ENCODE measurements at regions not wholly inside any gene's neighbourhood (a gene's known extent, or its start where the extent isn't known, plus 50 kb on each side); places are given as distances from the start of the nearest gene placed in this dataset.
"Not testable (repeated sequence)": the region's sequence is repeated elsewhere in the genome, so short reads cannot be mapped to it uniquely, and the experiment has no call there.

GRCh38 chr6:154598399-154598798 lies 87.9 kb upstream of the CNKSR3 start:
- DNase-seq (ENCODE audit: low read depth in 2 of 2), result no peak

DNA sequence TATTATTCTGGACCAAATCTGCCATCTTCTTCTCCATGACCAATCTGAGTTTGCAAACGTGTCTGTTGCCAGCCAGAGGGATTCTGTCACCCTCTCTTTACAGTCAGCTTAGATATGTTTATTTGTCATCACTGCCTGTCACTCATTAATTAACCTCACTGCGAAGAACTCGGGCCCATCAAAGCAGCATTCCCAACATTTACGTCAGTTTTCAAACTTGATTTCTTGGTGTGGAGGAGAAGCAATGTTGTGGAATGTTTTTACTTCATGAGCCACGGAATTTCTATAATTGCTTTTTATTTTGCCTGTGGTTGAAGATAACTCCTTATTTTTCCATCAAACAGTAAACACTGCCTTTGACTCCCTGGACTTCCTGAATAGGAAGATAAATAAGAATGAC lies 91.8 kb upstream of the CNKSR3 start:
- no peak for DNase-seq (ENCODE audit: low read depth in 2 of 2)

- DNase-seq (ENCODE audit: low read depth in 2 of 2), result no peak
These were observed 92.2 kb upstream of the CNKSR3 start for GRCh38 chr6:154602708-154603107.

DNA sequence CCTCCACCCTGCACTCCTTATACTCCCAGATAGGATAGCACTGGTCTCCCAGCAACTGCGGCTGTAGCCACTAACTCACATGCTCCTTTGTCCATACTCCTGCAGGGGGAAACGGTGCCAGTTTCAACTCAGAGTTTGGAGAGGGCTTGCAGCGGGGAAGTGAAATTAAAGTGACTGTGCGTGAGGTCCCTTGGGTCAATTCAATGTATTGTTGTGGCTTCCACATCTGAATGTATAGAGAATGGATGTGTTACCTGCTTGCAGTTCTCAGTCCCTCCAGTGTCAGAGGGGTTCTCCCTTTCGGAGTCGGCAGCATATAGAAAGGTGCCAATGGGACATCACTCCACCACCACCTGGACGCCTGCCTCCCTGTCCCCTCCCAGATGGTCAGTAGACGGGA lies 93.6 kb upstream of the CNKSR3 start:
- no peak for DNase-seq (ENCODE audit: low read depth in 2 of 2)

DNA sequence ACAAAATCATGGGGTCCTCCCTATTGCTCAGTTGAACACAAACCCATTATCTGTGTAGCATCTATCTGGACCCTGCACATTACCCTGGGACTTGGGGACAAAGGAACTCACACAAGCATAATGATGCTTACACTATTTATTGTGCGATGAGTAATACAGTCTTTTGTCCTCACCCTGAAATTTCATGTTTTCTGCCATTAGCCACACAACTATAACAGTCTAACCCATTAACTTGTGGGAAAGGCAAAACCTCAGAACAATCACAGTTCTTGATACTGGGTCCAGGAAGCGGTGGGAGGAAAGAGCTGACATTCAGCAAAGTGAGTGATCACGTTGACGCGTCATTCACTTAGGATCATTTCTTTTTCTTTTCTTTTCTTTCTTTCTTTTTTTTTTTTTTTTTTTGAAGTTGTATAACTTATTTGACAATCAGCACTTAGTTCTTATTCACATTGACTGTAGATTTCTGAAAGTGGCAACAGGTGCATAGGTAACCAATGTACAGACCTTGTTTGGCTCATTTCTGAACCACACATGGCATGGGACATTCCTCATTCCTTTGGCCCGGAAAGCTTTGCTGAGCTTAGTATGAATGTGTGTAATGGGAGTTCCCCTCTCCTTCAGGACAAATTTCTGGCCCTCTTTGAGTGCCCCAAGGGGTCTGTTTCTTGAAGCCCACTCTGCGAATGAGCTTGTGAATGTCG lies 94.8 kb upstream of the CNKSR3 start:
- no peak for DNase-seq (ENCODE audit: low read depth in 2 of 2)

DNA sequence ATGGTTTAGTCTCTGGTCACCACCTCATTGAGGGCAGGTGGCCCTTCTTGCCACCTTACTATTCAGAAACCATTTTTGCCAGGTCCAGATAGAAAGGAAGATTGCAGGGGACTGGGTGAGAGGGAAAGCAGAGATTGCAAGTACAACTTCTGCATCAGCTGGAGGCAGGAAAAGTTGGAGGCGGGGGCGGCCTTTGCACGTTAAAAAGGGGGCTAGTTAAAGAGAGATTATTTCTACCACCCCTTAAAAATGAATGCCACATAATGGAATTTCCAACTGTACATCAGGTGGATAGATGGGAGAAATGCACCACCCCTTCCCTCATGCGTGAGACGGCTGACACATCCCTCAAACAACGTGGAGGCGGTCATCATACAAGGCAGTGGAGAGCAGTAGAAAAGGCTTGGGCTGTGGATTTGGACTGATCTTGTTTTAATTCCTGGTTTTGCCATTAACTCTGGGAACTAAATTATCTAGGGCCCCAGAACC lies 95.4 kb upstream of the CNKSR3 start:
- no peak for DNase-seq (ENCODE audit: low read depth in 2 of 2)

DNA sequence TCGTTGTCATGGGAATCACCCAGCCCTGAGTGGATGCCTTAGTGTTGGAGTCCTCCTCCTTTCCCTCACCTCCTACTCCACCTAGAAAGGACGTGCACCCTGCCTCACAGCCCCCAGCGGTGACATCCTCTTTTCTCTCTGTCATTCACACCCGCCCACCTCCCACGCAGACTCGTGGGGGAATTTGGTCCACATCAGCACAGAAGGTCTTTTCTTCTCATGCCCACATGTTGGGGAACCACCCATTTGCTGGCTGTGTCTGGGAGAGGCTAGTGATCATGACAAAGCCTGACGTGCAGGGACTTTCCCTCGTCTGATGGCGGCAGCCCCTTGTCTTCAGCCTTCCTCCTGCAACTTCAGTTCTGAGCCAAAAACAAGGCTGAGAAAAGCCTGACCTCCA lies 96.0 kb upstream of the CNKSR3 start:
- DNase-seq (ENCODE audit: low read depth in 2 of 2), result peak; percentile 68 to 81

DNA sequence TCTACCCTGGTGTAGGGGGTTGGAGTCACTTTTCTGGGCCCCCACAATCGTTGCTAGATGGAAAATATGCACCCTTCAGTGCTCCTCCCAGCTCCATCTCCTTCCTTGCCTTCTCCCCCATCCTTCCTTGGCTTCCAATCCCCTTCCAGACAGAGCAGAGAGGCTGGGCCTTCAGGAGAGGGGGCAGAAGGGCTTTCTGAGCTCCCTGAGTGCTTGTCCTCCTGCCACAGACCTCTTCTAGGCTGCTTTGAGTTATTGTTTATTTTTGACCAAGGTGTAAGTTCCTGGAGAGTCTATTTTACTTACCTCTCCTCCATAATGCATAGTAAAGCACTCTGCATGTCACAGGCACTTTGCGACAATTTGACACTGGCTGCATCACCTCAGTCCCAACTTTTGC lies 96.4 kb upstream of the CNKSR3 start:
- no peak for DNase-seq (ENCODE audit: low read depth in 2 of 2)

- DNase-seq (ENCODE audit: low read depth in 2 of 2), result no peak
These were observed 100.8 kb upstream of the CNKSR3 start for GRCh38 chr6:154611241-154611640.

- DNase-seq (ENCODE audit: low read depth in 2 of 2), result no peak
These were observed 101.4 kb upstream of the CNKSR3 start for GRCh38 chr6:154611847-154612246.

DNA sequence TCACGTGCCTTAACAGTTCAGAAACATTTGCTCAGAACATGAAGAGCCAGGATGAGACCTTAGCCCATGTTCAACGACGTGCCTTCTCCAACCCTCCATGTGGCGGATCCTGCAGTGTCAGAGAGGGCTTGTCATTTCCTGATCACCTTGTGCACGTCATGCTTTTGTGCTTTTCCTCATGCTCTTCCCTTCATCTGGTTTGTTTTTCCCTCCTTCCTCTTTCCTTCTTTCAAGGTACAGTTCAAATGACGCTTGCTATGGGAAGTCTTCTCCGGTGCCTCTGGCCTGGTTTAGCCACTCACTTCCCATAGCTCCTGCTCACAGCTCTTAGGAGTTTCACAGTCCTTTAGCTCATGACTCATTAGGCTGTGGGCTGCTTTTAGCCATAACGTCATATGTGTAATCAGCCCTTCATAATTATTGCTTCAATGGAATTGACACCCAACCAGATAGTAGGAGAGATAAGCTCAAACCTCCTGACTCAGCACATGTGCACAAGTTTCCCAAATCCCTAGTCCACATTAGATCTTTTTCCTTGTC lies 102.7 kb upstream of the CNKSR3 start:
- DNase-seq (ENCODE audit: low read depth in 2 of 2), result no peak

GRCh38 chr6:154614101-154614500 lies 103.6 kb upstream of the CNKSR3 start:
- no peak for DNase-seq (ENCODE audit: low read depth in 2 of 2)

GRCh38 chr6:154614641-154615040 lies 104.2 kb upstream of the CNKSR3 start:
- DNase-seq (ENCODE audit: low read depth in 2 of 2), result no peak

DNA sequence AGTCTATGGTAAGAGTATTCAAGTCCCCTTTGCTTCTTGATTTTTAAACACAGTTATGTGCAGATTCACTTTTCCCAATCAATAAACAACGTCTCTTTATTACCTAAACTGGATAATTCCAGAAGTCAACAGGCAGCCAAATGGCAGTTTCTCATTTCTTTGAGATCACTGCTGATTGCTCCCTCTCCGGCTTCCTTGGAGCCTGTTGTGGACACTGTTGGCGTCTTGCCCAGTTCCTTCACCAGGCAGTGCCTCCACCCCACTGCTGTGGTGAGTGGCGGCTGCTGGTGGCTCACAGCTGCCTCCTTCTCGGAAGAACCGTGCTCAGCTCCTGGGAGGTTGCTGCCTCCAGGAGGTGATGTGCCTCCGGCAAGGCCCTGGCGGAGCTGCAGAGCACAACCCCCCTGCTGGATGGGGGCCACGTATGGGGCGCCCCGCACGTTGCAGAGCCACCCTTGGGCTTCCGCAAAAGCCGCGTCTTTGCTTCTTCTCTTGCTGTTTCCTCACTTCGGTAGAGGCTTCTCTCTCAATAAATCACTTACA lies 105.1 kb upstream of the CNKSR3 start:
- DNase-seq (ENCODE audit: low read depth in 2 of 2), result no peak

- DNase-seq (ENCODE audit: low read depth in 2 of 2), result no peak
These were observed 106.7 kb upstream of the CNKSR3 start for GRCh38 chr6:154617175-154617574.

DNA sequence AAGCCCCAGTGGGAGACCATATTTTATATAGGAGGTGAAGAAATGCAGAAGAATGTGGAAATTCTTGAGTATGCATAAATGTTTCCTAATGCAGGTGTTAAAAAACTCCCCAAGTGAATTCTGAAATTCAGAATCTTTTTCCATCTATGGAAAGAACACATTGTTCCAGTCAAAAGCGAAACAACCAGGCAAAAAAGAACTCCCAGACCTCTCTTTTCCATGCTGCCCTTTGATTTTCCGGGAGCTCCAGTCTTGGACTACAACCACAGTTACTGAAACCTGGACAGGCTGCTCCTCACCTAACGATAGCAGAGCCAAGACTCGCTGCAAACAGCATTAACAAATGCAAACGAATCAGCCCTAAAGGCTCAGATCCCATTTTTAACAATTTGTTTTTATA lies 108.7 kb upstream of the CNKSR3 start:
- no peak for DNase-seq (ENCODE audit: low read depth in 2 of 2)

DNA sequence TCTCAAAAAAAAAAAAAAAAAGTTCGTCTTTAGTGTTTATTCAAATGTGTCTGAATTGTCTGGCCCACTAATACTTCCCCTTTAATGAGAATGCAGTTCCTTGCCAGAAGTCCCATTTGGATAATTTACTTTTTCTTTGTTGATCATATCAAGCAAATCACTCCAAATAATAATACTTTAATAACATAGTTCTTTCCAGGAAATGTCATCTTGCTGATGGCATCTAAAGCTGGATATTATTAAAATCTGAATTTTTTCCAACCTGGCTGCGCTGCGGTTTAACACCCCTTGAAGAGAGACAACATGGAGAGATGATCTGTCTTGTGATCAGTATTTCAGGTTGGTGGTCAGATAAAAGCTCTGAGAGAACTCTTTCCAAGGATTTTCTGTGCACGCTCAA lies 111.2 kb upstream of the CNKSR3 start:
- DNase-seq (ENCODE audit: low read depth in 2 of 2), result no peak

DNA sequence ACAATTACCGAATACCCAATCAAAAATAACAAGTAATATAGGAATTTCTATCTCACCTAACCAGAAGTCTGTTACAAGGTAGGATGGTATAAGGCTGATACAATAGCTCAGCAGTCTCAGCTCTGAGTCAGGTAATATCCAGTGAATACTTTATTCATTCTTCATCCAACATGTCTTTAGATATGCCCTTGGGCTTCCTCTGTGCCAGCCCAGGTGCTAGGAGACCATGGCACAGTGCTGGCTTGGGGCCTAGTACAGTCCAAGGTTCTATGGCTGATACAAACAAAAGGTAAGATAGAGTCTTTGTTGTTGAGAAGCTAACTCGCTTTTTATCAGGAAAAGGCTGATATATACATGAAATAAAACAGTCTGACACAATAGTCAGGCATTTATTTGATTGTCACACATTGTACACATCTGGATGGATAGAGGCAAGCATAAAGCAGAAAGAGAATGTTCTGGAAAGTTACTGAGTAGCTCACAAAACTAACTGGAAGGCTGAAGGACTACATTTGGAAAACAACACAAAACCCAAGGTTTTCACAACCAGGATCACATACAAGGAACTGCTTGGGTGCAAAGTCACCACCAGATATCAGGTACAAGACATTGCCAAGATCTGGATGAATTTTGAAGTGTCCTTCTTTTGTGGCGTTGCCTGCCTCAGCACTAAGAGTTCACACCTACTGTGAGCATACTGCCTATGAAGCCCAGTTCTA lies 110.4 kb upstream of the SCAF8 start:
- no peak for DNase-seq (ENCODE audit: low read depth in 2 of 2)

- no peak for DNase-seq (ENCODE audit: low read depth in 2 of 2)
These were observed 109.8 kb upstream of the SCAF8 start for GRCh38 chr6:154623391-154623790.

DNA sequence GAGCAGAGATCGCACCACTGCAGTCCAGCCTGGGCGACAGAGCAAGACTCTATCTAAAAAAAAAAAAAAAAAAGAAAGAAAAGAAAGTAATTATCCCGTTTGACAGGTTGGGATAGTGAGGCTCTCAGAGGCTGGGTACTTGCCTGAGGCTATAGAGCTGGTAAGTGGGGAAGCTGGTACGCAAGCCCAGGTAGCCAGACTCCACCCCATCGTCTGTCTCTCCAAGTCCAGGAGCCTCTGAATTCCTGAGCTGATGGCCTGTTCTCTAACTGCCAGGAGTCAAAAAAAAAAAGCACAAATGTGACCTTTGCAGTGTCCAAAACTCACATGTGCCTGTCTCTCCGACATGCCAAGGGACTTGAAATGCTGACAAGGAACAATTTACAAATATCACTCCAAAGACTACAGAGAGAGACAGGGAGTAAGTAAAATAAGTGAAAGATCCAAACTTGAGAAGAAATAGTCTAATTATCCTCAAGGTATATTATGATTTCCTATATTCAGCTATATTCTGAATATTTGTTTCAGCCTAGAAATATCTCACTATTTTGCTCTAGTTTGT lies 109.1 kb upstream of the SCAF8 start:
- DNase-seq (ENCODE audit: low read depth in 2 of 2), result no peak

DNA sequence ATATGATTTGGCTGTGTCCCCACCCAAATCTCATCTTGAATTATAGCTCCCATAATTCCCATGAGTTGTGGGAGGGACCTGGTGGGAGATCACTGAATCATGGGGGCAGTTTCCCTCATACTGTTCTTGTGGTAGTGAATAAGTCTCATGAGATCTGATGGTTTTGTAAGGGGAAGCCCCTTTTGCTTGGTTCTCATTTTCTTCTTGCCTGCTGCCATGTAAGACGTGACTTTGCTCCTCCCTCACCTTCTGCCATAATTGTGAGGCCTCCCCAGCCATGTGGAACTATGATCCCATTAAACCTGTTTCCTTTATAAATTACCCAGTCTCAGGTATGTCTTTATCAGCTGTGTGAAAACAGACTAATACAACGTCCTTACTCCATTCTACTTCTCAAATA lies 108.5 kb upstream of the SCAF8 start:
- not testable (repeated sequence) for DNase-seq (ENCODE audit: low read depth in 2 of 2)

GRCh38 chr6:154625721-154626120 lies 107.5 kb upstream of the SCAF8 start:
- DNase-seq (ENCODE audit: low read depth in 2 of 2), result no peak

- DNase-seq (ENCODE audit: low read depth in 2 of 2), result no peak
These were observed 104.1 kb upstream of the SCAF8 start for GRCh38 chr6:154629127-154629526.
